CD4-positive, alpha-beta T cell (primary cell): ENCODE measurements at regions not wholly inside any gene's neighbourhood (a gene's known extent, or its start where the extent isn't known, plus 50 kb on each side); places are given as distances from the start of the nearest gene placed in this dataset.

Experiments
- ATAC-seq: fragments of 200-7000 bp; cut with Tn5 transposase; one replicate; pipeline ENCODE4 v1.10.0; 2022; ENCODE audit warnings: mild to moderate bottlenecking; ENCODE audit not compliant: poor library complexity
- CTCF ChIA-PET: fragments of 350-600 bp; sonication (Branson Sonifier 250); formaldehyde crosslinking; loops from one replicate; lab custom pipeline; 2021; ENCODE audit warnings: antibody characterized with exemption, inconsistent platforms; lab: Charles Lee
- POLR2A ChIA-PET: fragments of 350-600 bp; sonication (Branson Sonifier 250); formaldehyde crosslinking; loops from one replicate; lab custom pipeline; 2021; ENCODE audit warnings: antibody characterized with exemption, inconsistent platforms; lab: Charles Lee
- DNase-seq, 14 experiments: peaks; one replicate each; pipeline ENCODE4 v3.0.0-alpha.2; 2013 to 2020; ENCODE audit warnings: mixed read lengths in 2 of 14
- H3K27ac ChIP-seq, 2 donors: one replicate each; pipeline versions ENCODE4 v1.5.1 to v1.7.0; 2013; ENCODE audit warnings: low read length in 2 of 2, low read depth in 1 of 2, mild to moderate bottlenecking in 1 of 2
- H3K27me3 ChIP-seq, 2 experiments: 1 replicate in 1 of 2; 2 replicates in 1 of 2; pipeline versions ENCODE4 v1.6.1 to v1.7.0; 2013; ENCODE audit warnings: low read length in 2 of 2, control low read depth in 1 of 2, mild to moderate bottlenecking in 1 of 2, moderate library complexity in 1 of 2; ENCODE audit not compliant: insufficient read depth in 2 of 2, control insufficient read depth in 1 of 2
- H3K36me3 ChIP-seq: one replicate; pipeline ENCODE4 v1.6.1; 2013; ENCODE audit warnings: low read length, control low read depth; ENCODE audit not compliant: insufficient read depth
- H3K4me1 ChIP-seq: one replicate; pipeline ENCODE4 v1.6.1; 2013; ENCODE audit warnings: low read length, control low read depth; ENCODE audit not compliant: insufficient read depth
- H3K4me3 ChIP-seq: one replicate; pipeline ENCODE4 v1.5.1; 2013; ENCODE audit warnings: mild to moderate bottlenecking, low read length, moderate library complexity
- H3K9me3 ChIP-seq, 2 experiments: 1 replicate in 1 of 2; 2 replicates in 1 of 2; pipeline versions ENCODE4 v1.6.1 to v1.7.0; 2013; ENCODE audit warnings: low read length in 2 of 2, mild to moderate bottlenecking in 2 of 2, control low read depth in 1 of 2, moderate library complexity in 1 of 2; ENCODE audit not compliant: control insufficient read depth in 1 of 2, insufficient read depth in 1 of 2
- H3K27ac Mint-ChIP-seq: one replicate; pipeline ENCODE4 v1.8.0; 2020; ENCODE audit warnings: mixed read lengths
- H3K27me3 Mint-ChIP-seq: one replicate; pipeline ENCODE4 v1.8.0; 2021; ENCODE audit warnings: mixed read lengths
- H3K36me3 Mint-ChIP-seq: one replicate; pipeline ENCODE4 v1.8.0; 2021; ENCODE audit warnings: low read depth, mixed read lengths
- H3K4me1 Mint-ChIP-seq: one replicate; pipeline ENCODE4 v1.8.0; 2021; ENCODE audit warnings: low read depth, mixed read lengths
- H3K4me3 Mint-ChIP-seq: one replicate; pipeline ENCODE4 v1.8.0; 2020; ENCODE audit warnings: mild to moderate bottlenecking, mixed read lengths
- H3K9me3 Mint-ChIP-seq: one replicate; pipeline ENCODE4 v1.8.0; 2020; ENCODE audit warnings: mixed read lengths
- CTCF ChIP-seq: fragments of 200-600 bp; IDR thresholded peaks from one replicate; pipeline ENCODE4 v1.8.0; 2022; ENCODE audit warnings: antibody characterized with exemption, mild to moderate bottlenecking
- intact Hi-C, 2 experiments: fragments of 100-400 bp; cut with DNase I in 1 of 2; cut with micrococcal nuclease in 1 of 2; formaldehyde crosslinking; loops; one replicate each; pipeline versions ENCODE4 v1.15.1 to v1.9.0; 2023 to 2025; cut with DNase I, micrococcal nuclease

- H3K4me3 ChIP-seq: no peak overlapping the region
- H3K9me3 Mint-ChIP-seq: no peaks in the 10 kb centered on the region
- H3K36me3 Mint-ChIP-seq: no peaks in the 10 kb centered on the region
- CTCF ChIA-PET: no interaction called here
- H3K27ac Mint-ChIP-seq: no peak overlapping the region
- H3K4me1 Mint-ChIP-seq: no peaks in the 10 kb centered on the region
- no peak for TF ChIP-seq CTCF
- H3K4me3 Mint-ChIP-seq: no peak overlapping the region
- no peaks in the 10 kb centered on the region for H3K4me1 ChIP-seq
- no peaks in the 10 kb centered on the region for H3K9me3 ChIP-seq
- H3K36me3 ChIP-seq: no peaks in the 10 kb centered on the region
- POLR2A ChIA-PET: no interaction called here
- no peak overlapping the region for H3K27ac ChIP-seq
- ATAC-seq (no peak), DNase-seq (no peak)
- peaks cover 15% of the 10 kb centered on the region for H3K27me3 Mint-ChIP-seq
- intact Hi-C loops: no loop called here
- no peaks in the 10 kb centered on the region for H3K27me3 ChIP-seq
Observed at GRCh38 chr9:87216897-87217455, 269.7 kb upstream of the GAS1 start.

GRCh38 chr9:87223392-87224246 is 274.0 kb upstream of the DAPK1 start:
- no peak overlapping the region for H3K4me3 ChIP-seq
- H3K9me3 ChIP-seq: no peaks in the 10 kb centered on the region
- TF ChIP-seq CTCF: no peak
- no peaks in the 10 kb centered on the region for H3K27me3 ChIP-seq
- Mint-ChIP-seq H3K9me3 (no peaks in the 10 kb centered on the region), H3K27me3 (peaks cover 7% of the 10 kb centered on the region), H3K4me1 (no peaks in the 10 kb centered on the region), H3K36me3 (no peaks in the 10 kb centered on the region), H3K27ac (no peak overlapping the region), H3K4me3 (no peak overlapping the region)
- ChIA-PET POLR2A (no interaction called here), CTCF (no interaction called here)
- no peaks in the 10 kb centered on the region for H3K36me3 ChIP-seq
- DNase-seq (no peak), ATAC-seq (no peak)
- H3K27ac ChIP-seq: no peak overlapping the region
- no peaks in the 10 kb centered on the region for H3K4me1 ChIP-seq
- intact Hi-C loops: no loop called here

GRCh38 chr9:87226896-87227295 is 270.8 kb upstream of the DAPK1 start:
- Mint-ChIP-seq H3K4me3 (no peak overlapping the region), H3K4me1 (no peaks in the 10 kb centered on the region), H3K9me3 (no peaks in the 10 kb centered on the region), H3K27me3 (no peaks in the 10 kb centered on the region), H3K36me3 (no peaks in the 10 kb centered on the region), H3K27ac (no peak overlapping the region)
- CTCF ChIA-PET: no interaction called here
- Histone ChIP-seq H3K4me1 (no peaks in the 10 kb centered on the region), H3K27me3 (no peaks in the 10 kb centered on the region), H3K9me3 (no peaks in the 10 kb centered on the region), H3K27ac (no peak overlapping the region), H3K36me3 (no peaks in the 10 kb centered on the region), H3K4me3 (no peak overlapping the region)
- POLR2A ChIA-PET: no interaction called here
- DNase-seq (no peak), ATAC-seq (no peak)
- intact Hi-C loops: no loop called here
- TF ChIP-seq CTCF: no peak
